ENCODE measurements at regions not wholly inside any gene's neighbourhood (a gene's known extent, or its start where the extent isn't known, plus 50 kb on each side); places are given as distances from the start of the nearest gene placed in this dataset.

DNA sequence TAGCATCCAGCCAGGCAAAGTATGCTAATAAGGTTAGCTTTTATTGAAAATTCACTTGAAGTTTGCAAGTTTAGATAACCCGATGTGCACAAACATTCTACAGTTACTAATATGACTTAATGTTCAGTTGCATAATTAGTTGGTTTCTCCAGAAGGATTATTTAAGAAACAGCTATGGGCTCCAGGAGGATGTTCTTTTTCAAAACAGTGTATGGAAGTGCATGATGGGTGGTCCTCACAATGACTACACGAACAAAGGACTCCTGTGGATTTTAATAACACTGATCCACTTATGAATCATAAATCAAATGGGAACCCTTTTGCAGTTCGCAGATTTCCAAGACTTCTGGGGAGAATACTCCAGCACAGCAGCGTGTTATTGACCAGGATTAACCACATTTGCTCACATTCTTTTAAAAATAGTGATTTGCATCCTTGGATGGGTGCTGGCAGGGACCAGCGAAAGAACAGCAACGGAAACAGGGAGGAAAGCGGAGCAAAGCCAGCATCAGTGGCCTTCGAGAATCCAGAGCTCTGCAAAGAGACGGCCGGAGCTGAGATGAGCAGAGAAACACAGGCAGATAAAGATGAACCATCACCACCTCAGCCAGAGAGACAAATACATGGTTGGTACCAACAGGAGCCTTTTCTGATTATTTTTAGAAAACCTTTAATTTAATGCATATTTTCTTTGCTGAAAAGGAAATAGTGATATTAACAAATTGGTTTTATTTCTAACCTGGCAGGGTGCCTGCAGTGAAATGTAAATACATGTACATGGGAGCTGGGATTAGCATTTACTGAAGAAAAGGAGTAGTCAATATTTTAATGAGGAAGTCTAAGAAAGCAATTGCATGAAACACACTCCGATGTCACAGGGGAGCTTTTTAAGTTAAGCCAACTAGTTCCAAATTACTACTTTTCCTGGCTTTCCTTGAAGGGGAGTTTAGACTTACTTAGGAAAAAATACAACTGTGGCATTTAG is 623.2 kb upstream of the ZFHX3 start:
- TF ChIP-seq, protein P1, sequence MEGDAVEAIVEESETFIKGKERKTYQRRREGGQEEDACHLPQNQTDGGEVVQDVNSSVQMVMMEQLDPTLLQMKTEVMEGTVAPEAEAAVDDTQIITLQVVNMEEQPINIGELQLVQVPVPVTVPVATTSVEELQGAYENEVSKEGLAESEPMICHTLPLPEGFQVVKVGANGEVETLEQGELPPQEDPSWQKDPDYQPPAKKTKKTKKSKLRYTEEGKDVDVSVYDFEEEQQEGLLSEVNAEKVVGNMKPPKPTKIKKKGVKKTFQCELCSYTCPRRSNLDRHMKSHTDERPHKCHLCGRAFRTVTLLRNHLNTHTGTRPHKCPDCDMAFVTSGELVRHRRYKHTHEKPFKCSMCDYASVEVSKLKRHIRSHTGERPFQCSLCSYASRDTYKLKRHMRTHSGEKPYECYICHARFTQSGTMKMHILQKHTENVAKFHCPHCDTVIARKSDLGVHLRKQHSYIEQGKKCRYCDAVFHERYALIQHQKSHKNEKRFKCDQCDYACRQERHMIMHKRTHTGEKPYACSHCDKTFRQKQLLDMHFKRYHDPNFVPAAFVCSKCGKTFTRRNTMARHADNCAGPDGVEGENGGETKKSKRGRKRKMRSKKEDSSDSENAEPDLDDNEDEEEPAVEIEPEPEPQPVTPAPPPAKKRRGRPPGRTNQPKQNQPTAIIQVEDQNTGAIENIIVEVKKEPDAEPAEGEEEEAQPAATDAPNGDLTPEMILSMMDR (IDR thresholded peaks at IDR 0.05; ENCODE audit: unreplicated experiment), result no peak
- H3K27me3 Mint-ChIP-seq, result peaks cover 12% of the 10 kb centered on the region
- no peak overlapping the region for H3K27ac Mint-ChIP-seq
- no peaks in the 10 kb centered on the region for H3K36me3 Mint-ChIP-seq (ENCODE audit: insufficient read depth)
- DNase-seq (ENCODE audit: low spot score, unreplicated experiment), result no peak
- no peaks in the 10 kb centered on the region for H3K9me3 Mint-ChIP-seq (ENCODE audit: low read depth)
- H3K4me1 Mint-ChIP-seq (ENCODE audit: low read depth), result no peaks in the 10 kb centered on the region
- no peak overlapping the region for H3K4me3 Mint-ChIP-seq (ENCODE audit: low read depth)

DNA sequence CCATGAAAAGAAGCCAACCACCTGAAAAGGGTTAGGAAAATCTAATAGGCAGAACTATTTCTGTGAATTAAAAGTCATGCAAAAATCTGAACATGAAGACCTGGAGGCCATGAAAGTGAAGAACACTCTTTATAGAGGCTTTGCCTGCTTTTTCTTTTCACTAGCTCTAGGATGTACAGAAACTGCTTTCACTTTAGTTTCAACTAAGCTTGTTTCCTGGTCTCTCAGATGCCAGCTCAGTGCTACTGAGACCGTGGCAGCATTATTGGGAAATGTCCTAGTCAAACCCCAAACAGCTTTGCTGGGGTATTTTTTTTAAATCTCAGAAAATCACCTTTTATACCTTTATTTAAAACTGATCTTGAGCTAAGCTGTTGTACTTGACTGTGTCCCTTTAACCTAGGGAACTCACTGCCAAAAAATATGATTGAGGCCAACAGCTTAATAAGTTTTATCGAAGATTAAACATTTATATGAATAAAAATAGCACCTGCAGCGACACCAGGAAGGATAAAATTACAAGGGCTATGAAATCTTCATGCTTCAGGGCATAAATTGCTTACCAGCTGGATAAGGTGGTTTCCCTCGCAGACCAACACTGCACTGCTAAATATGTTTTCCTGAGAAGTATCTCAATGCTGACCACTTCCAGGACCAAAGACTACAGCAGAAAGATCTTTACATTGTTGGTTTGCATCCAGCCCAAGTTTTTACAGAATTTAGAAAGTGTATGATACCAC is 621.8 kb upstream of the ZFHX3 start:
- H3K27me3 Mint-ChIP-seq, result peaks cover 12% of the 10 kb centered on the region
- TF ChIP-seq, protein P1 (IDR thresholded peaks at IDR 0.05; ENCODE audit: unreplicated experiment), result no peak
- no peak overlapping the region for H3K27ac Mint-ChIP-seq
- H3K9me3 Mint-ChIP-seq (ENCODE audit: low read depth), result no peaks in the 10 kb centered on the region
- H3K4me3 Mint-ChIP-seq (ENCODE audit: low read depth), result no peak overlapping the region
- no peaks in the 10 kb centered on the region for H3K4me1 Mint-ChIP-seq (ENCODE audit: low read depth)
- H3K36me3 Mint-ChIP-seq (ENCODE audit: insufficient read depth), result no peaks in the 10 kb centered on the region
- DNase-seq (ENCODE audit: low spot score, unreplicated experiment), result no peak

DNA sequence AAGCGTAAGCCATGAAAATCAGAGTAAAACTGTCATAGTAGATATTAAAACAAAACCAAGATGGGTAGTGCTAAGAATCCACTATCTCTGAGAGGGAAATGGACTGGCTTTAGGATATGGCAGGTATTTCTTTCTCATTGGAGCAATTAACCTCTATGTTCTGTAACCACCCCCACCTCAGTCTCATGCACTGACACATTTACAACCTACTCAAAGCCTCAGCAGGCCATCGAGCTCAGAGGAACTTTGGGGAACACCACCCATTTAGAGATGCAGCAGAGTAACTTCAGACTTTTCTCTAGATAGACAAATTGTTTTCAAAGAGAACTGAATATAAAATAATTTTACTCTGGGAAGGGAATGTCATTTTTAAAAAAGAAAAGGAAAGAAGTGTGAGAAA is 615.8 kb upstream of the ZFHX3 start:
- Mint-ChIP-seq H3K4me1 (ENCODE audit: low read depth) (no peaks in the 10 kb centered on the region), H3K27me3 (peaks cover 10% of the 10 kb centered on the region), H3K27ac (no peak overlapping the region), H3K4me3 (ENCODE audit: low read depth) (no peak overlapping the region), H3K9me3 (ENCODE audit: low read depth) (no peaks in the 10 kb centered on the region), H3K36me3 (ENCODE audit: insufficient read depth) (no peaks in the 10 kb centered on the region)
- TF ChIP-seq, protein P1 (IDR thresholded peaks at IDR 0.05; ENCODE audit: unreplicated experiment), result no peak
- no peak for DNase-seq (ENCODE audit: low spot score, unreplicated experiment)

DNA sequence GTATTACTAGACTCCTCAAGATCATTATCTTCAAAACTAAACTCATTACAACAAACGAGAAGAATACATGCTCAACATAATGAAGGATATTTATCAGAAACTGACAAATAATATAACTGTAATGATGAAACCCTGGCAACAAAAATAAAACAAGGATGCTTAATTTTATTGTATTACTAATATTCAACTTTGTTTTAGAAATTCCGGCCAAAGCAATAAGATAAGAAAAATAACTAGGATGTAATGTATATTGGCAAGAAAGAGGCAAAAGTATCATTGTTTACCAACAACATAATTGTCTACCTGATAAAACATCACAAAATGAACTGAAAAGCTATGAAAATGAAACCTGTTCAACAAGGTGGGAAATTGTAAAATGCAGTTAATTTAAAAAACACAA is 588.3 kb upstream of the ZFHX3 start:
- Mint-ChIP-seq H3K4me3 (ENCODE audit: low read depth) (no peak overlapping the region), H3K9me3 (ENCODE audit: low read depth) (peaks cover 18% of the 10 kb centered on the region), H3K27ac (no peak overlapping the region), H3K4me1 (ENCODE audit: low read depth) (peaks cover 2% of the 10 kb centered on the region), H3K27me3 (no peaks in the 10 kb centered on the region), H3K36me3 (ENCODE audit: insufficient read depth) (peaks cover 4% of the 10 kb centered on the region)
- no peak for DNase-seq (ENCODE audit: low spot score, unreplicated experiment)
- TF ChIP-seq, protein P1 (IDR thresholded peaks at IDR 0.05; ENCODE audit: unreplicated experiment), result no peak

DNA sequence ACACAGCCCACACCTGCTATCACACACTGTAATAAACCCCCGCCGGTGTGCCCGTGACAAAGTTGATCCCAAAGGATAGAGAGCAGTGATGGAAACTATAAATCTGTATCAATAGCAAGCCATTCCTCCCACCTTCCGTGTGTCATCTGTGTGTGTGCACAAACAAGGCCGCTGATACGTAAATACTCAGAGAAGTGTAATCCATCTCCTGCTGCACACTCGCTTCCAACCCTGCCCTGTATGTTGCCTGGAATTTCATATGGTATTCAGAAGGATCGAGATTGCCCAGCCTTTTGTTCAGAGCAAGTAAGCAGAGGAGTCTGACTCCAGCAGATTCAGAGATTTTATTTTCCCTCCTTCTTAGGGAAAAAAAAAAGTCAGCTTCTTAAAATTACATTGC is 581.1 kb upstream of the ZFHX3 start:
- Mint-ChIP-seq H3K27ac (no peak overlapping the region), H3K9me3 (ENCODE audit: low read depth) (no peaks in the 10 kb centered on the region)
- TF ChIP-seq, protein P1 (IDR thresholded peaks at IDR 0.05; ENCODE audit: unreplicated experiment), result no peak

More for the DNA sequence above, 581.1 kb upstream of the ZFHX3 start:
- Mint-ChIP-seq H3K4me3 (ENCODE audit: low read depth) (no peak overlapping the region), H3K4me1 (ENCODE audit: low read depth) (peaks cover 2% of the 10 kb centered on the region), H3K36me3 (ENCODE audit: insufficient read depth) (no peaks in the 10 kb centered on the region), H3K27me3 (peaks cover 3% of the 10 kb centered on the region)
- no peak for DNase-seq (ENCODE audit: low spot score, unreplicated experiment)
